AG04449 (cell line): ENCODE measurements at regions not wholly inside any gene's neighbourhood (a gene's known extent, or its start where the extent isn't known, plus 50 kb on each side); places are given as distances from the start of the nearest gene placed in this dataset.

Experiments used
- CTCF ChIA-PET: fragments of 350-600 bp; formaldehyde crosslinking; extraction: SDS; loops from one replicate; lab custom pipeline; 2021; ENCODE audit warnings: antibody characterized with exemption; lab: Yijun Ruan, JAX
- POLR2A ChIA-PET: fragments of 400-600, 350-600 bp; formaldehyde crosslinking; extraction: SDS; loops from one replicate; lab custom pipeline; 2020; ENCODE audit warnings: antibody characterized with exemption, inconsistent platforms; lab: Yijun Ruan, JAX
- DNase-seq: peaks from one replicate; pipeline ENCODE4 v3.0.0-alpha.2; 2010; ENCODE audit warnings: low read depth, low spot score
- H3K4me3 ChIP-seq: 2 replicates; pipeline ENCODE4 v1.5.1; 2011; ENCODE audit warnings: low read depth, mild to moderate bottlenecking, control low read depth, low read length
- CTCF ChIP-seq: IDR thresholded peaks from one replicate; pipeline ENCODE4 v1.5.1; 2011; ENCODE audit warnings: mild to moderate bottlenecking, moderate library complexity, low read length, control low read depth, inconsistent platforms; ENCODE audit not compliant: insufficient read depth; ENCODE audit errors: missing control alignments

DNA sequence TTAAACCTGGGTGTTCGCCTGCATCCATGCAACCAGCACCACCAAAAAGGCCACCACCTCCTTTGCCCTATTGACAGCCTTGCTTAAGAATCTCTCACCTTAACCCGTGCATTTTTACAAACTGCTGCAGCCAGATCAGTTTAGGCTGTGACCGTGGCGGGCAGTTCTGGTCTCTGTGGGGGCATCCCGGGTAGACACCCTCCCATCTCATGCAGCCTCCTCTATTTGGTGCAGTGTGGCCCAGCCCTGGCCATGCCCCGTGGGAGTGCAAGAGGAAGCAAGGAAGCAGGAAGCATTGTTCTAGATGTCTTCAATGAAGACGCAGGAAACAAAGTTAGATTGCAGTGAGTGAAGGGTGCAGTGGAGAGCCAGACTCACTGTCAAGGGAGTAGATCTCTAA, 108.8 kb upstream of the MVB12B start:
- TF ChIP-seq CTCF = no peak
- CTCF ChIA-PET = no interaction called here
- no peak overlapping the region for H3K4me3 ChIP-seq
- POLR2A ChIA-PET = no interaction called here
- DNase-seq = no peak

DNA sequence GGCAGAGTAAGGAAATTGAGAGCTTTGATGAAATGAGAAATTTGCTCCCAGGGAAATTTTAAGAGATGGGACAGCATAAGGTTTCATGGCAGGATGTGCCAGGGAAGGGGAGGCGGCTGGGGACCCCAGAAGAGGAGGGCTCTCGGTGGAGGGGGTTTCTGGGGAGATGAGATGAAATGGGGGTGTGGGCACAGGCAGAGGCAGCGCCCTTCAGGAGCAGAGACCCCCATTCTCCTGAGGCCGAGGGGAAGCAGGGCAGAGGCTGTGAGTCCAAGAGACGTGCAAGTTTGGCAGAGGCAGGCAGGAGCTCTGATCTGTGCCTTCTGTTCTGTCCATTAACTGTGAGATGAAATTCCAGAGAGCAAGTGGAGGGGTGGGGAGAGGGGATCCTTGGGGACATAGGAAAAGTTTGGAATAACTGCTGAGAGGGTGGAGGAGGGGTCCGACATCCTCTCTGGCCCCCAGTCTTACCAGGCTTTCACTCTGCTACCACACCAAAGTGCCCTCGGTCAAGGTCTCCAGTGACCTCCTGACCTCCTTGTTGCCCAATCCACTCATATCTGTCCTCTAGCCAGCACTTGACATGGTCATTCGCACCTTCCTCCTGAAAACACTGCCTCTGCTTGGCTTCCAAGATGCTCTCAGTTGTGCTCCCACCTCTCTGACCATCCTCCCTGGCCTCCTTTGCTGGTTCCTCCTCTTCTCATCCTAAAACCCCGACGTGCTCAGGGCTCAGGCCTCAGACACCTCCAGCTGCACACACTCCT, 108.1 kb upstream of the MVB12B start:
- CTCF ChIA-PET = no interaction called here
- DNase-seq = no peak
- no peak overlapping the region for H3K4me3 ChIP-seq
- POLR2A ChIA-PET = no interaction called here
- TF ChIP-seq CTCF = no peak

DNA sequence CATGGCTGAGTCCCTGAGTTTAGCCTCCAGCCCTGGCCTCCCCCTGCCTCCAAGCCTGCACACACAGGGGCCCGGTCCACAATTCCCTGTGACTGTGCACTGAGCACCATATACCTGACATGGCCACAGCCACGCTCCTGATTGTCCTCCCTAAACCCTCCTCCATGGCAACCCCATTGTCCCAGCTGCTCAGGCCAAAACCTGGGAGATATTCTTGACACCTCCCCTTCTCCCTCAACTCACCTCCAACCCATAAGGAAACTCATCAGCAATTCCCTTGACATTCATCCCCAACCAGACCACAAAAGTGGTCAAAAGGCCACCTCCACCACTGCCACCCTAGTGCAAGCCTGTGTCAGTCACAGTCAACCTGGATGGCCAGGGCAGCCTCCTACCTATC, 107.5 kb upstream of the MVB12B start:
- ChIA-PET CTCF (no interaction called here), POLR2A (no interaction called here)
- H3K4me3 ChIP-seq = no peak overlapping the region
- no peak for DNase-seq
- TF ChIP-seq CTCF = no peak

GRCh38 chr9:126219648-126220063, 107.0 kb upstream of the MVB12B start:
- ChIA-PET POLR2A (no interaction called here), CTCF (interaction anchor here (2.2 kb wide), 1 partner anchor 11 kb away, joined by 7 read pairs; no protein-coding TSS in a partner anchor)
- TF ChIP-seq CTCF = no peak
- DNase-seq = no peak
- no peak overlapping the region for H3K4me3 ChIP-seq

- ChIA-PET POLR2A (no interaction called here), CTCF (interaction anchor here (1.6 to 2.2 kb wide), 2 partner anchors 9 to 814 kb away, joined by 4 to 7 read pairs; no protein-coding TSS in a partner anchor)
- DNase-seq = no peak
- H3K4me3 ChIP-seq = no peak overlapping the region
- TF ChIP-seq CTCF = no peak
Measured at GRCh38 chr9:126221480-126221879, 105.1 kb upstream of the MVB12B start.

- TF ChIP-seq CTCF = no peak
- no peak overlapping the region for H3K4me3 ChIP-seq
- ChIA-PET CTCF (interaction anchor here (1.1 to 1.6 kb wide), 2 partner anchors 11 to 815 kb away, joined by 3 to 4 read pairs; no protein-coding TSS in a partner anchor), POLR2A (no interaction called here)
- no peak for DNase-seq
Measured at GRCh38 chr9:126222363-126222834, 104.2 kb upstream of the MVB12B start.
